DND-41 (cell line): ENCODE measurements at regions not wholly inside any gene's neighbourhood (a gene's known extent, or its start where the extent isn't known, plus 50 kb on each side); places are given as distances from the start of the nearest gene placed in this dataset.
"Not testable (repeated sequence)": the region's sequence is repeated elsewhere in the genome, so short reads cannot be mapped to it uniquely, and the experiment has no call there.

Experiments used
- ATAC-seq: fragments of 200-7000 bp; cut with Tn5 transposase; 3 replicates; pipeline ENCODE4 v1.9.1; 2021; ENCODE audit warnings: low read depth; ENCODE audit not compliant: insufficient read depth
- DNase-seq: peaks from one replicate; pipeline ENCODE4 v3.0.0-alpha.2; 2020
- H2AFZ ChIP-seq: 2 replicates; pipeline ENCODE4 v1.6.0; 2012; ENCODE audit warnings: low read depth, low read length
- H3K27ac ChIP-seq: 2 replicates; pipeline ENCODE4 v1.5.1; 2012; ENCODE audit warnings: low read length, inconsistent platforms
- H3K27me3 ChIP-seq: fragments of 200-600 bp; sonication (generic); 2 replicates; pipeline ENCODE4 v1.6.0; 2012; ENCODE audit warnings: low read length, mild to moderate bottlenecking, inconsistent platforms; ENCODE audit not compliant: insufficient read depth, poor library complexity
- H3K36me3 ChIP-seq: 2 replicates; pipeline ENCODE4 v1.5.1; 2012; ENCODE audit warnings: low read length, inconsistent platforms; ENCODE audit not compliant: insufficient read depth
- H3K4me1 ChIP-seq: 2 replicates; pipeline ENCODE4 v1.5.1; 2012; ENCODE audit warnings: mild to moderate bottlenecking, low read length; ENCODE audit not compliant: insufficient read depth
- H3K4me2 ChIP-seq: 2 replicates; pipeline ENCODE4 v1.6.0; 2012; ENCODE audit warnings: mild to moderate bottlenecking, moderate library complexity, low read length, inconsistent platforms; ENCODE audit not compliant: insufficient read depth
- H3K4me3 ChIP-seq, 2 experiments: fragments of 200-600 bp in 1 of 2; shearing (Covaris generic) in 1 of 2; 2 replicates each; pipeline ENCODE4 v1.5.1; 2012 to 2016; ENCODE audit warnings: inconsistent platforms in 2 of 2, low read length in 2 of 2, mild to moderate bottlenecking in 2 of 2, low read depth in 1 of 2, moderate library complexity in 1 of 2
- H3K79me2 ChIP-seq: 2 replicates; pipeline ENCODE4 v1.6.0; 2012; ENCODE audit warnings: low read length, inconsistent platforms; ENCODE audit not compliant: insufficient read depth
- H3K9ac ChIP-seq: 2 replicates; pipeline ENCODE4 v1.6.0; 2012; ENCODE audit warnings: low read depth, mild to moderate bottlenecking, inconsistent platforms, low read length, moderate library complexity
- H3K9me3 ChIP-seq: 2 replicates; pipeline ENCODE4 v1.5.1; 2012; ENCODE audit warnings: low read length, moderate library complexity, mild to moderate bottlenecking, inconsistent platforms; ENCODE audit not compliant: insufficient read depth, severe bottlenecking
- H4K20me1 ChIP-seq: 2 replicates; pipeline ENCODE4 v1.6.0; 2012; ENCODE audit warnings: low read length; ENCODE audit not compliant: insufficient read depth
- CTCF ChIP-seq: IDR thresholded peaks from 2 replicates; pipeline ENCODE4 v1.5.1; 2012; ENCODE audit warnings: borderline replicate concordance, low read length, moderate library complexity, mild to moderate bottlenecking; ENCODE audit not compliant: poor library complexity, severe bottlenecking; ENCODE audit errors: extremely low read depth
- EZH2 ChIP-seq: IDR thresholded peaks from 3 replicates; pipeline ENCODE4 v1.6.1; 2012; ENCODE audit warnings: borderline replicate concordance, low read depth, mild to moderate bottlenecking, moderate library complexity, low read length, inconsistent platforms; ENCODE audit not compliant: severe bottlenecking

GRCh38 chr10:35933491-35933890 lies 291.4 kb upstream of the FZD8 start:
- no peak for ATAC-seq
- Histone ChIP-seq H3K27ac (no peak overlapping the region), H4K20me1 (no peaks in the 10 kb centered on the region), H3K4me1 (no peaks in the 10 kb centered on the region), H2AFZ (no peak overlapping the region), H3K9me3 (no peaks in the 10 kb centered on the region), H3K4me2 (no peak overlapping the region), H3K4me3 (no peak overlapping the region), H3K9ac (no peak overlapping the region), H3K27me3 (no peaks in the 10 kb centered on the region), H3K36me3 (no peaks in the 10 kb centered on the region), H3K79me2 (no peaks in the 10 kb centered on the region)
- DNase-seq = no peak
- no peak for TF ChIP-seq EZH2
- no peak for TF ChIP-seq CTCF

GRCh38 chr10:35929962-35930361 lies 287.9 kb upstream of the FZD8 start:
- H3K27ac ChIP-seq = not testable (repeated sequence)

GRCh38 chr10:35928748-35929147 lies 286.7 kb upstream of the FZD8 start:
- DNase-seq = no peak
- Histone ChIP-seq H2AFZ (no peak overlapping the region), H3K27ac (no peak overlapping the region), H3K9me3 (no peaks in the 10 kb centered on the region), H3K79me2 (no peaks in the 10 kb centered on the region), H3K27me3 (no peaks in the 10 kb centered on the region), H3K36me3 (no peaks in the 10 kb centered on the region), H4K20me1 (no peaks in the 10 kb centered on the region), H3K4me3 (no peak overlapping the region), H3K4me2 (no peak overlapping the region), H3K9ac (no peak overlapping the region), H3K4me1 (no peaks in the 10 kb centered on the region)
- no peak for ATAC-seq
- no peak for TF ChIP-seq CTCF
- no peak for TF ChIP-seq EZH2

More at GRCh38 chr10:35929962-35930361, 287.9 kb upstream of the FZD8 start:
- not testable (repeated sequence) for ATAC-seq, H3K36me3 ChIP-seq, H3K9me3 ChIP-seq, H3K4me1 ChIP-seq, DNase-seq, H4K20me1 ChIP-seq, H3K79me2 ChIP-seq, H3K4me3 ChIP-seq, H3K27me3 ChIP-seq, H3K9ac ChIP-seq, H2AFZ ChIP-seq, H3K4me2 ChIP-seq

- DNase-seq (no peak), ATAC-seq (no peak)
- Histone ChIP-seq H3K27ac (no peak overlapping the region), H2AFZ (no peak overlapping the region), H3K4me3 (no peak overlapping the region), H3K36me3 (no peaks in the 10 kb centered on the region), H3K9ac (no peak overlapping the region), H3K9me3 (no peaks in the 10 kb centered on the region), H3K4me1 (no peaks in the 10 kb centered on the region), H3K4me2 (no peak overlapping the region), H4K20me1 (no peaks in the 10 kb centered on the region), H3K27me3 (no peaks in the 10 kb centered on the region), H3K79me2 (no peaks in the 10 kb centered on the region)
- no peak for TF ChIP-seq EZH2
- TF ChIP-seq CTCF = no peak
Measured at GRCh38 chr10:35927990-35928488, 285.9 kb upstream of the FZD8 start.
